Kasumi-1 (cell line): ENCODE measurements at regions not wholly inside any gene's neighbourhood (a gene's known extent, or its start where the extent isn't known, plus 50 kb on each side); places are given as distances from the start of the nearest gene placed in this dataset.

ENCODE experiments used
- DNase-seq, 2 experiments: peaks; one replicate each; lab custom pipeline; 2025; lab: John Stamatoyannopoulos, UW

- DNase-seq = no peak
Observed at GRCh38 chr14:35456261-35456660, 51.7 kb upstream of the NFKBIA start.

DNA sequence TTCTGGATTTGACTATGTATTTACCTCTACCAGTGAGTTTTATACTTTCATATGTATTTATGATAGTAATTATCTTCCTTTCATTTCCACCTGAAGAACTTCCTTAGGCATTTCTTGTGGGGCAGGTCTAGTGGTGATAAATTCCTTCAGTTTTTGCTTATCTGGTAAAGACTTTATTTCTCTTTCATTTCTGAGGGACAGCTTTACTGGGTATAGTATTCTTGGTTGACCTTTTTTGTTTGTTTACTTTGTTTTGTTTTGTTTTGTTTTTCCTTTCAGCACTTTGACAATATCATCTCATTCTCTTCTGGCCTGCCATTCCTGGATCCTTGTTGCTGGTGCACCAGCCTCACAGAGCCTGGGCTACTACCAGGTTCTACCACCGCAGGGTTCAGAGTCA, 53.9 kb upstream of the NFKBIA start:
- no peak for DNase-seq

DNA sequence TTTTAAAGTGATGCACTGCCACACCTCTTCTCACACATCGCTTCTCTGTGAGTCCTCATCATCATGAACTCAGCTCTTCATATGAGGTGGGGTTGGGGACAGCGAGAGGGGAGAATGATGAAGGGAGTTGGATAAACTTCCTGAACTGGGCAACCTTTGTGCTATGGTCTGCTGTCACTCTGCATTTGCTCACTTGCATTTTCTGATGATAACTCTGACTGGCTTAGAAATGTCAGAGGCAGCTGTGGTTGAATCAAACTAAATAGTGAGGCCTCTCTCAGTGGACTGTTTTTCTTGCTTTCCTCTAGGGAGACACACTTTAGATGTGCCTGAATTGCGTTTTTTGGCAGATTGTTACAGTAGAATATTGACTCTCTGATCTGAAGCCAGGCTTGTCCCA, 55.2 kb upstream of the NFKBIA start:
- DNase-seq = no peak

DNA sequence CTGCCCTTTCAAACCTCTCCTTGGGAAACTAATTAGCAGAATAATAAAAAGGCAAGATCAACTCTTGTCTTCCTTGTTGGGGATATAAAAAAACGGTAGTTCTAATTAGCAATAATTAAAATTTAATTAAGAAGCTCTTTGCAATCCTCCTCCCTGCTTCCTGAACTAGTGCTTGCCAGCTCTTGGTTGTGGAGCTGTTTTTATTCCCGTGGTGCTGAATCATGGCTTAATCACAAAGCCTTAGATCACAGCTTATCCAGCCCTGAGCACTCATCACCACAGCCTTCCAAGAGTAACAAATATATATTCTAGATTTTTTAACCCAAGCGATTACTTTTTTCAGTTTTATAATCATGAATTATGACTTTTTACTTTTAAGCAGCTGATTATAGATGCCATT, 63.2 kb upstream of the INSM2 start:
- DNase-seq = peak; percentile 43 to 59

GRCh38 chr14:35471803-35472202, 62.2 kb upstream of the INSM2 start:
- no peak for DNase-seq

- DNase-seq = no peak
Observed at GRCh38 chr14:35474323-35474722, 59.6 kb upstream of the INSM2 start.

GRCh38 chr14:35480119-35480769, 53.7 kb upstream of the INSM2 start:
- no peak for DNase-seq

- no peak for DNase-seq
Observed at GRCh38 chr14:35482994-35483515, 50.9 kb upstream of the INSM2 start.
